22Rv1 (cell line): ENCODE measurements at regions not wholly inside any gene's neighbourhood (a gene's known extent, or its start where the extent isn't known, plus 50 kb on each side); places are given as distances from the start of the nearest gene placed in this dataset.

Experiments
- CTCF ChIP-seq: fragments of 450-650 bp; IDR thresholded peaks from 2 replicates; pipeline ENCODE4 v1.5.1; 2017; ENCODE audit warnings: mild to moderate bottlenecking
- ZFX ChIP-seq: fragments of 450-650 bp; IDR thresholded peaks from 2 replicates; pipeline ENCODE4 v1.6.1; 2017; ENCODE audit warnings: antibody characterized with exemption, borderline replicate concordance

- TF ChIP-seq CTCF = no peak
- no peak for TF ChIP-seq ZFX
Observed at GRCh38 chr1:228872080-228872479, 136.8 kb downstream of the RHOU start.
